CD8-positive, alpha-beta memory T cell (primary cell): ENCODE measurements at regions not wholly inside any gene's neighbourhood (a gene's known extent, or its start where the extent isn't known, plus 50 kb on each side); places are given as distances from the start of the nearest gene placed in this dataset.

Source experiments
- CTCF ChIA-PET: fragments of 350-600 bp; sonication (Branson Sonifier 250); formaldehyde crosslinking; loops from one replicate; lab custom pipeline; 2021; ENCODE audit warnings: antibody characterized with exemption; lab: Charles Lee
- POLR2A ChIA-PET: fragments of 350-600 bp; sonication (Branson Sonifier 250); formaldehyde crosslinking; loops from one replicate; lab custom pipeline; 2021; ENCODE audit warnings: antibody characterized with exemption; lab: Charles Lee
- DNase-seq, 5 donors: peaks; one replicate each; pipeline versions ENCODE4 v3.0.0 to v3.0.0-alpha.2; 2020 to 2022; ENCODE audit warnings: mixed read lengths in 1 of 5
- H3K27ac ChIP-seq: one replicate; pipeline ENCODE4 v1.7.0; 2013; ENCODE audit warnings: low read depth, mild to moderate bottlenecking, low read length, moderate library complexity
- H3K27me3 ChIP-seq: 2 replicates; pipeline ENCODE4 v1.7.0; 2013; ENCODE audit warnings: low read length, mild to moderate bottlenecking; ENCODE audit not compliant: insufficient read depth, poor library complexity, severe bottlenecking
- H3K36me3 ChIP-seq: 2 replicates; pipeline ENCODE4 v1.7.0; 2013; ENCODE audit warnings: mild to moderate bottlenecking, low read length, moderate library complexity; ENCODE audit not compliant: insufficient read depth
- H3K4me1 ChIP-seq: 2 replicates; pipeline ENCODE4 v1.7.0; 2013; ENCODE audit warnings: mild to moderate bottlenecking, low read length, moderate library complexity; ENCODE audit not compliant: insufficient read depth
- H3K4me3 ChIP-seq: 2 replicates; pipeline ENCODE4 v1.7.0; 2013; ENCODE audit warnings: mild to moderate bottlenecking, low read length
- H3K9me3 ChIP-seq: 2 replicates; pipeline ENCODE4 v1.7.0; 2013; ENCODE audit warnings: mild to moderate bottlenecking, low read length
- H3K27ac Mint-ChIP-seq, 8 donors: one replicate each; pipeline ENCODE4 v1.8.0; 2020 to 2021; ENCODE audit warnings: mixed read lengths in 8 of 8, mild to moderate bottlenecking in 6 of 8, inconsistent platforms in 3 of 8, moderate library complexity in 3 of 8
- H3K27me3 Mint-ChIP-seq, 2 donors: one replicate each; pipeline ENCODE4 v1.8.0; 2020 to 2021; ENCODE audit warnings: mixed read lengths in 2 of 2, mild to moderate bottlenecking in 1 of 2, moderate library complexity in 1 of 2
- H3K36me3 Mint-ChIP-seq, 3 donors: one replicate each; pipeline ENCODE4 v1.8.0; 2020 to 2021; ENCODE audit warnings: mixed read lengths in 3 of 3, inconsistent platforms in 1 of 3, mild to moderate bottlenecking in 1 of 3
- H3K4me1 Mint-ChIP-seq, 3 donors: one replicate each; pipeline ENCODE4 v1.8.0; 2020 to 2021; ENCODE audit warnings: mixed read lengths in 3 of 3, inconsistent platforms in 1 of 3, mild to moderate bottlenecking in 1 of 3
- H3K4me3 Mint-ChIP-seq, 7 donors: one replicate each; pipeline ENCODE4 v1.8.0; 2020 to 2021; ENCODE audit warnings: mixed read lengths in 7 of 7, mild to moderate bottlenecking in 6 of 7, moderate library complexity in 4 of 7, inconsistent platforms in 2 of 7
- H3K9me3 Mint-ChIP-seq, 5 donors: one replicate each; pipeline ENCODE4 v1.8.0; 2020 to 2022; ENCODE audit warnings: mixed read lengths in 5 of 5, mild to moderate bottlenecking in 3 of 5, moderate library complexity in 2 of 5, inconsistent platforms in 1 of 5

GRCh38 chr4:175871774-175872405 is 59.8 kb upstream of the GPM6A start:
- Mint-ChIP-seq H3K27ac (no peak overlapping the region), H3K36me3 (no peaks in the 10 kb centered on the region)

GRCh38 chr4:175873707-175874106 is 61.6 kb upstream of the GPM6A start:
- ChIA-PET CTCF (no interaction called here), POLR2A (no interaction called here)
- H3K4me1 Mint-ChIP-seq, result no peaks in the 10 kb centered on the region
- no peak overlapping the region for H3K4me3 ChIP-seq
- no peaks in the 10 kb centered on the region for H3K27me3 ChIP-seq
- H3K9me3 Mint-ChIP-seq, result peaks cover 0 to 13% (median 2%) of the 10 kb centered on the region in 5 donors
- no peaks in the 10 kb centered on the region for H3K4me1 ChIP-seq
- H3K36me3 ChIP-seq, result no peaks in the 10 kb centered on the region
- no peaks in the 10 kb centered on the region for H3K27me3 Mint-ChIP-seq
- H3K27ac Mint-ChIP-seq, result no peak overlapping the region
- H3K36me3 Mint-ChIP-seq, result no peaks in the 10 kb centered on the region
- H3K27ac ChIP-seq, result no peak overlapping the region
- no peak for DNase-seq
- no peaks in the 10 kb centered on the region for H3K9me3 ChIP-seq
- no peak overlapping the region for H3K4me3 Mint-ChIP-seq

More at GRCh38 chr4:175871774-175872405, 59.8 kb upstream of the GPM6A start:
- no peak for DNase-seq
- H3K27me3 Mint-ChIP-seq, result no peaks in the 10 kb centered on the region
- Histone ChIP-seq H3K27ac (no peak overlapping the region), H3K4me3 (no peak overlapping the region), H3K36me3 (no peaks in the 10 kb centered on the region), H3K9me3 (no peaks in the 10 kb centered on the region), H3K4me1 (no peaks in the 10 kb centered on the region), H3K27me3 (no peaks in the 10 kb centered on the region)
- CTCF ChIA-PET, result no interaction called here
- no peak overlapping the region for H3K4me3 Mint-ChIP-seq
- POLR2A ChIA-PET, result no interaction called here
- no peaks in the 10 kb centered on the region for H3K4me1 Mint-ChIP-seq
- peaks cover 0 to 12% (median 2%) of the 10 kb centered on the region in 5 donors for H3K9me3 Mint-ChIP-seq

- ChIA-PET CTCF (no interaction called here), POLR2A (no interaction called here)
- Histone ChIP-seq H3K4me1 (no peaks in the 10 kb centered on the region), H3K4me3 (no peak overlapping the region), H3K27ac (no peak overlapping the region), H3K9me3 (no peaks in the 10 kb centered on the region), H3K27me3 (no peaks in the 10 kb centered on the region), H3K36me3 (no peaks in the 10 kb centered on the region)
- DNase-seq, result no peak
- no peaks in the 10 kb centered on the region for H3K4me1 Mint-ChIP-seq
- no peaks in the 10 kb centered on the region for H3K36me3 Mint-ChIP-seq
- H3K4me3 Mint-ChIP-seq, result no peak overlapping the region
- H3K27ac Mint-ChIP-seq, result no peak overlapping the region
- no peaks in the 10 kb centered on the region for H3K27me3 Mint-ChIP-seq
- peaks cover 0 to 19% (median 2%) of the 10 kb centered on the region in 5 donors for H3K9me3 Mint-ChIP-seq
Measured at GRCh38 chr4:175874306-175874705, 62.2 kb upstream of the GPM6A start.

- no peaks in the 10 kb centered on the region for H3K4me1 Mint-ChIP-seq
- H3K4me3 Mint-ChIP-seq, result no peak overlapping the region
- Histone ChIP-seq H3K9me3 (no peaks in the 10 kb centered on the region), H3K27ac (no peak overlapping the region), H3K4me3 (no peak overlapping the region), H3K4me1 (no peaks in the 10 kb centered on the region), H3K36me3 (no peaks in the 10 kb centered on the region), H3K27me3 (no peaks in the 10 kb centered on the region)
- no peaks in the 10 kb centered on the region for H3K27me3 Mint-ChIP-seq
- peaks cover 0 to 16% (median 2%) of the 10 kb centered on the region in 5 donors for H3K9me3 Mint-ChIP-seq
- H3K27ac Mint-ChIP-seq, result no peak overlapping the region
- no peak for DNase-seq
- CTCF ChIA-PET, result no interaction called here
- POLR2A ChIA-PET, result no interaction called here
- no peaks in the 10 kb centered on the region for H3K36me3 Mint-ChIP-seq
Measured at GRCh38 chr4:175875993-175876771, 64.1 kb upstream of the GPM6A start.

- Histone ChIP-seq H3K27ac (no peak overlapping the region), H3K36me3 (no peaks in the 10 kb centered on the region), H3K9me3 (no peaks in the 10 kb centered on the region), H3K4me3 (no peak overlapping the region), H3K4me1 (no peaks in the 10 kb centered on the region), H3K27me3 (no peaks in the 10 kb centered on the region)
- H3K27ac Mint-ChIP-seq, result no peak overlapping the region
- H3K36me3 Mint-ChIP-seq, result no peaks in the 10 kb centered on the region
- no peak overlapping the region for H3K4me3 Mint-ChIP-seq
- peaks cover 0 to 14% (median 3%) of the 10 kb centered on the region in 5 donors for H3K9me3 Mint-ChIP-seq
- H3K27me3 Mint-ChIP-seq, result no peaks in the 10 kb centered on the region
- POLR2A ChIA-PET, result no interaction called here
- CTCF ChIA-PET, result no interaction called here
- no peaks in the 10 kb centered on the region for H3K4me1 Mint-ChIP-seq
- DNase-seq, result no peak
Measured at GRCh38 chr4:175882891-175883290, 70.8 kb upstream of the GPM6A start.

GRCh38 chr4:175884048-175884447 is 72.0 kb upstream of the GPM6A start:
- Histone ChIP-seq H3K27me3 (no peaks in the 10 kb centered on the region), H3K9me3 (no peaks in the 10 kb centered on the region), H3K36me3 (no peaks in the 10 kb centered on the region), H3K4me3 (no peak overlapping the region), H3K27ac (no peak overlapping the region), H3K4me1 (no peaks in the 10 kb centered on the region)
- POLR2A ChIA-PET, result no interaction called here
- H3K4me3 Mint-ChIP-seq, result no peak overlapping the region
- H3K9me3 Mint-ChIP-seq, result peaks cover 0 to 9% (median 3%) of the 10 kb centered on the region in 5 donors
- DNase-seq, result no peak
- H3K4me1 Mint-ChIP-seq, result no peaks in the 10 kb centered on the region
- no peaks in the 10 kb centered on the region for H3K27me3 Mint-ChIP-seq
- H3K36me3 Mint-ChIP-seq, result no peaks in the 10 kb centered on the region
- CTCF ChIA-PET, result no interaction called here
- no peak overlapping the region for H3K27ac Mint-ChIP-seq

GRCh38 chr4:175891231-175891630 is 79.2 kb upstream of the GPM6A start:
- no peaks in the 10 kb centered on the region for H3K36me3 Mint-ChIP-seq
- CTCF ChIA-PET, result no interaction called here
- Histone ChIP-seq H3K9me3 (no peaks in the 10 kb centered on the region), H3K27me3 (no peaks in the 10 kb centered on the region), H3K36me3 (no peaks in the 10 kb centered on the region), H3K4me1 (no peaks in the 10 kb centered on the region), H3K27ac (no peak overlapping the region), H3K4me3 (no peak overlapping the region)
- no peak for DNase-seq
- H3K4me1 Mint-ChIP-seq, result no peaks in the 10 kb centered on the region
- H3K4me3 Mint-ChIP-seq, result no peak overlapping the region
- POLR2A ChIA-PET, result no interaction called here
- no peaks in the 10 kb centered on the region for H3K9me3 Mint-ChIP-seq
- H3K27ac Mint-ChIP-seq, result no peak overlapping the region
- peaks cover 0 to 2% of the 10 kb centered on the region in 2 donors for H3K27me3 Mint-ChIP-seq

GRCh38 chr4:175891851-175892250 is 79.8 kb upstream of the GPM6A start:
- CTCF ChIA-PET, result no interaction called here

More at GRCh38 chr4:175891851-175892250, 79.8 kb upstream of the GPM6A start:
- H3K9me3 ChIP-seq, result no peaks in the 10 kb centered on the region
- no peak overlapping the region for H3K4me3 Mint-ChIP-seq
- H3K4me1 Mint-ChIP-seq, result no peaks in the 10 kb centered on the region
- no peak overlapping the region for H3K27ac ChIP-seq
- no peak for DNase-seq
- no peaks in the 10 kb centered on the region for H3K4me1 ChIP-seq
- peaks cover 0 to 2% of the 10 kb centered on the region in 2 donors for H3K27me3 Mint-ChIP-seq
- H3K27ac Mint-ChIP-seq, result no peak overlapping the region
- no peaks in the 10 kb centered on the region for H3K36me3 ChIP-seq
- POLR2A ChIA-PET, result no interaction called here
- no peaks in the 10 kb centered on the region for H3K36me3 Mint-ChIP-seq
- H3K27me3 ChIP-seq, result no peaks in the 10 kb centered on the region
- no peak overlapping the region for H3K4me3 ChIP-seq
- no peaks in the 10 kb centered on the region for H3K9me3 Mint-ChIP-seq
